AG04449 (cell line): ENCODE measurements at regions not wholly inside any gene's neighbourhood (a gene's known extent, or its start where the extent isn't known, plus 50 kb on each side); places are given as distances from the start of the nearest gene placed in this dataset.

Experiments
- CTCF ChIA-PET: fragments of 350-600 bp; formaldehyde crosslinking; extraction: SDS; loops from one replicate; lab custom pipeline; 2021; ENCODE audit warnings: antibody characterized with exemption; lab: Yijun Ruan, JAX
- POLR2A ChIA-PET: fragments of 400-600, 350-600 bp; formaldehyde crosslinking; extraction: SDS; loops from one replicate; lab custom pipeline; 2020; ENCODE audit warnings: antibody characterized with exemption, inconsistent platforms; lab: Yijun Ruan, JAX
- DNase-seq: peaks from one replicate; pipeline ENCODE4 v3.0.0-alpha.2; 2010; ENCODE audit warnings: low read depth, low spot score
- H3K4me3 ChIP-seq: 2 replicates; pipeline ENCODE4 v1.5.1; 2011; ENCODE audit warnings: low read depth, mild to moderate bottlenecking, control low read depth, low read length
- CTCF ChIP-seq: IDR thresholded peaks from one replicate; pipeline ENCODE4 v1.5.1; 2011; ENCODE audit warnings: mild to moderate bottlenecking, moderate library complexity, low read length, control low read depth, inconsistent platforms; ENCODE audit not compliant: insufficient read depth; ENCODE audit errors: missing control alignments

GRCh38 chr5:175163586-175164275, 280.3 kb downstream of the DRD1 start:
- ChIA-PET CTCF (no interaction called here), POLR2A (no interaction called here)
- H3K4me3 ChIP-seq = no peak overlapping the region
- TF ChIP-seq CTCF = no peak
- no peak for DNase-seq

GRCh38 chr5:175162036-175162435, 281.9 kb downstream of the DRD1 start:
- ChIA-PET POLR2A (no interaction called here), CTCF (interaction anchor here (0.6 kb wide), 1 partner anchor 199 kb away, joined by 3 read pairs; no protein-coding TSS in a partner anchor)
- no peak for DNase-seq
- no peak overlapping the region for H3K4me3 ChIP-seq
- TF ChIP-seq CTCF = no peak

- no peak for TF ChIP-seq CTCF
- ChIA-PET POLR2A (no interaction called here), CTCF (no interaction called here)
- DNase-seq = no peak
- H3K4me3 ChIP-seq = no peak overlapping the region
Observed at GRCh38 chr5:175159956-175160355, 284.0 kb downstream of the DRD1 start.

- POLR2A ChIA-PET = no interaction called here
- H3K4me3 ChIP-seq = no peak overlapping the region
- CTCF ChIA-PET = no interaction called here
- no peak for DNase-seq
- no peak for TF ChIP-seq CTCF
Observed at GRCh38 chr5:175148636-175149172, 295.3 kb downstream of the DRD1 start.

- ChIA-PET POLR2A (no interaction called here), CTCF (no interaction called here)
- DNase-seq = no peak
- H3K4me3 ChIP-seq = no peak overlapping the region
- no peak for TF ChIP-seq CTCF
Observed at GRCh38 chr5:175146733-175147132, 297.2 kb downstream of the DRD1 start.

- DNase-seq = no peak
- TF ChIP-seq CTCF = no peak
- ChIA-PET CTCF (no interaction called here), POLR2A (no interaction called here)
- no peak overlapping the region for H3K4me3 ChIP-seq
Observed at GRCh38 chr5:175141421-175141820, 302.6 kb downstream of the DRD1 start.
